GM12878 (cell line): ENCODE measurements at regions not wholly inside any gene's neighbourhood (a gene's known extent, or its start where the extent isn't known, plus 50 kb on each side); places are given as distances from the start of the nearest gene placed in this dataset.

ENCODE experiments used
- ATAC-seq: fragments of 200-7000 bp; cut with Tn5 transposase; 3 replicates; pipeline ENCODE4 v1.9.1; 2020; ENCODE audit warnings: mild to moderate bottlenecking, moderate library complexity
- BruUV-seq: library from RNA; stranded (reverse); fragments of 400-500 nt; replicated peaks from 2 replicates; lab custom pipeline; 2021; lab: Mats Ljungman, UMichigan
- CTCF ChIA-PET: fragments of 300-600 bp; sonication (Branson Sonifier 250); formaldehyde crosslinking; extraction: SDS; loops from one replicate; lab custom pipeline; 2021; ENCODE audit warnings: inconsistent platforms; lab: Yijun Ruan, JAX
- POLR2A ChIA-PET: fragments of 350-600 bp; formaldehyde crosslinking; extraction: SDS; loops from one replicate; lab custom pipeline; 2021; ENCODE audit warnings: inconsistent platforms; lab: Charles Lee
- RAD21 ChIA-PET: fragments of 300-600 bp; sonication (Branson Sonifier 250); formaldehyde crosslinking; loops from one replicate; lab custom pipeline; 2023; ENCODE audit warnings: antibody characterized with exemption; ENCODE audit not compliant: unreplicated experiment; lab: Charles Lee
- SMC1A ChIA-PET: fragments of 300-600 bp; sonication (Branson Sonifier 250); formaldehyde crosslinking; loops from one replicate; lab custom pipeline; 2023; ENCODE audit not compliant: unreplicated experiment, uncharacterized antibody; lab: Charles Lee
- DNase-seq: peaks from one replicate; pipeline ENCODE4 v3.0.0-alpha.2; 2011; ENCODE audit warnings: low read depth, low spot score
- FAIRE-seq: peaks from 3 replicates; lab custom pipeline; 2011; peaks lifted over from hg19 to GRCh38; lab: Jason Lieb, UNC
- H2AFZ ChIP-seq: 2 replicates; pipeline ENCODE4 v1.6.0; 2011; ENCODE audit warnings: low read depth, low read length, control low read depth; ENCODE audit not compliant: control insufficient read depth
- H3K27ac ChIP-seq: 2 replicates; pipeline ENCODE4 v1.5.1; 2011; ENCODE audit warnings: control low read depth; ENCODE audit not compliant: control insufficient read depth, insufficient read depth
- H3K27me3 ChIP-seq, 2 experiments: replicated peaks in 1 of 2; 2 replicates each; pipeline versions ENCODE4 v1.6.0 to v1.6.1; 2011; ENCODE audit warnings: low read length in 1 of 2; ENCODE audit not compliant: control insufficient read depth in 2 of 2, insufficient read depth in 2 of 2
- H3K36me3 ChIP-seq, 2 experiments: 2 replicates each; pipeline ENCODE4 v1.5.1; 2011; ENCODE audit warnings: low read length in 1 of 2; ENCODE audit not compliant: control insufficient read depth in 2 of 2, insufficient read depth in 2 of 2
- H3K4me1 ChIP-seq: 2 replicates; pipeline ENCODE4 v1.6.1; 2011; ENCODE audit warnings: mild to moderate bottlenecking, low read length, moderate library complexity, mixed read lengths; ENCODE audit not compliant: control insufficient read depth, insufficient read depth
- H3K4me2 ChIP-seq: 2 replicates; pipeline ENCODE4 v1.6.0; 2011; ENCODE audit warnings: control low read depth; ENCODE audit not compliant: control insufficient read depth, insufficient read depth
- H3K4me3 ChIP-seq: fragments of 200-600 bp; sonication (generic); 2 replicates; pipeline ENCODE4 v1.5.1; 2016
- H3K79me2 ChIP-seq: 2 replicates; pipeline ENCODE4 v1.6.0; 2011; ENCODE audit warnings: low read length; ENCODE audit not compliant: control insufficient read depth, insufficient read depth
- H3K9ac ChIP-seq: 2 replicates; pipeline ENCODE4 v1.8.0; 2011; ENCODE audit warnings: low read length, control low read depth, mixed read lengths; ENCODE audit not compliant: control insufficient read depth, insufficient read depth
- H3K9me3 ChIP-seq: replicated peaks from 3 replicates; pipeline ENCODE4 v1.5.1; 2011; ENCODE audit warnings: mild to moderate bottlenecking, low read length; ENCODE audit not compliant: control insufficient read depth, insufficient read depth
- H4K20me1 ChIP-seq: 2 replicates; pipeline ENCODE4 v1.6.0; 2011; ENCODE audit not compliant: control insufficient read depth, insufficient read depth
- BCL11A ChIP-seq: IDR thresholded peaks from 2 replicates; pipeline ENCODE4 v1.6.1; 2011; ENCODE audit warnings: low read depth, low read length
- CEBPZ ChIP-seq: fragments of 150-350 bp; IDR thresholded peaks from 2 replicates; pipeline ENCODE4 v1.6.1; 2016; ENCODE audit warnings: low read depth, low read length
- EP300 ChIP-seq, 2 experiments: fragments of 150-350 bp in 1 of 2; IDR thresholded peaks; 2 replicates each; pipeline ENCODE4 v1.6.1; 2011 to 2012; ENCODE audit warnings: low read depth in 2 of 2, low read length in 2 of 2, borderline replicate concordance in 1 of 2, improper control_type of control experiment in 1 of 2, inconsistent platforms in 1 of 2; ENCODE audit not compliant: control insufficient read depth in 1 of 2
- HDAC2 ChIP-seq: fragments of 200-600 bp; sonication (generic); IDR thresholded peaks from 2 replicates; pipeline ENCODE4 v1.6.1; 2017
- IKZF2 ChIP-seq, 2 experiments: fragments of 450-650 bp; IDR thresholded peaks; 2 replicates each; pipeline ENCODE4 v1.6.1; 2017; ENCODE audit warnings: mild to moderate bottlenecking in 2 of 2, moderate library complexity in 2 of 2
- MEF2B ChIP-seq: fragments of 450-650 bp; IDR thresholded peaks from 2 replicates; pipeline ENCODE4 v1.6.1; 2018; ENCODE audit warnings: mild to moderate bottlenecking, moderate library complexity; ENCODE audit not compliant: partially characterized antibody, poor library complexity, severe bottlenecking
- MTA2 ChIP-seq: fragments of 450-650 bp; IDR thresholded peaks from 2 replicates; pipeline ENCODE4 v1.6.1; 2016; ENCODE audit warnings: low read depth, mild to moderate bottlenecking, moderate library complexity
- NR2F1 ChIP-seq: fragments of 450-650 bp; conservative IDR thresholded peaks from 2 replicates; pipeline ENCODE4 v1.6.1; 2017; ENCODE audit warnings: mild to moderate bottlenecking
- TCF12 ChIP-seq: IDR thresholded peaks from 2 replicates; pipeline ENCODE4 v1.6.1; 2011; ENCODE audit warnings: low read depth, mild to moderate bottlenecking, low read length
- WGBS: methylation state at CpG from one replicate; pipeline ENCODE4 v1.1.6; 2016; ENCODE audit warnings: low lambda C conversion rate; ENCODE audit not compliant: insufficient replicate concordance, insufficient coverage; ENCODE audit errors: missing lambda C conversion rate; 5-methylcytosine and 5-hydroxymethylcytosine counted together
- in situ Hi-C: fragments of 300-500 bp; cut with MboI; formaldehyde crosslinking; loops from 9 replicates; pipeline ENCODE4 v1.14.3; 2018; ENCODE audit warnings: mixed read lengths
- intact Hi-C: fragments of 100-400 bp; cut with micrococcal nuclease; formaldehyde crosslinking; loops from one replicate; pipeline ENCODE4 v1.14.2; 2022; ENCODE audit not compliant: unreplicated experiment

- ATAC-seq (peak; percentile 81), DNase-seq (peak; percentile 40), FAIRE-seq (no peak)
- Histone ChIP-seq H3K27me3 (0 out of 4 replicates have a peak, but pooled peaks cover 0 to 2% of the 10 kb centered on the region in 2 experiments), H4K20me1 (no peaks in the 10 kb centered on the region), H3K4me3 (no peak overlapping the region), H3K4me2 (no peak overlapping the region), H2AFZ (no peak overlapping the region), H3K79me2 (no peaks in the 10 kb centered on the region), H3K36me3 (no peaks in the 10 kb centered on the region), H3K27ac (no peak overlapping the region), H3K4me1 (peaks cover 3% of the 10 kb centered on the region; the same call in 1 of the 2 replicates), H3K9ac (no peak overlapping the region), H3K9me3 (no peaks in the 10 kb centered on the region)
- SMC1A ChIA-PET: interaction anchor here (0.7 to 1.4 kb wide), 3 partner anchors 19 to 1060 kb away, joined by 3 to 4 read pairs (median 4); no protein-coding TSS in a partner anchor
- RAD21 ChIA-PET: no interaction called here
- TF ChIP-seq CEBPZ (no peak), NR2F1 (peak; percentile 45; the same call in 1 of the 2 replicates), MEF2B (peak; percentile 41), TCF12 (peak; percentile 47; the same call in 1 of the 2 replicates), IKZF2 (IDR thresholded peaks at IDR 0.05) (peak; percentile 18 to 30; a peak in 1 of 4 replicates), BCL11A (peak; percentile 79; the same call in 1 of the 2 replicates), EP300 (IDR thresholded peaks at IDR 0.05; ENCODE audit: borderline replicate concordance in 1 of 2, control insufficient read depth in 1 of 2, low read depth in 2 of 2, low read length in 2 of 2) (peak; percentile 9 to 39; a peak in 1 of 4 replicates), MTA2 (peak; percentile 82), HDAC2 (no peak)
- in situ Hi-C loops: no loop called here
- CTCF ChIA-PET: interaction anchor here (0.6 kb wide), 1 partner anchor 996 kb away, joined by 4 read pairs; no protein-coding TSS in a partner anchor
- no TSS peak for BruUV-seq
- POLR2A ChIA-PET: no interaction called here
- whole genome bisulfite sequencing: 77% methylated on average over 4 of the region's 4 CpGs
- intact Hi-C loops: no loop called here
These were observed 183.9 kb upstream of the SOX5 start for GRCh38 chr12:24133384-24133783.
